ENCODE measurements at regions not wholly inside any gene's neighbourhood (a gene's known extent, or its start where the extent isn't known, plus 50 kb on each side); places are given as distances from the start of the nearest gene placed in this dataset.

GRCh38 chr1:198906739-198907422, 268.0 kb downstream of the PTPRC start:
- no peak for DNase-seq

- DNase-seq, result no peak
Observed at GRCh38 chr1:198907423-198907746, 268.5 kb downstream of the PTPRC start.

GRCh38 chr1:198908995-198909394, 270.2 kb downstream of the PTPRC start:
- DNase-seq, result no peak

GRCh38 chr1:198909973-198910372, 271.1 kb downstream of the PTPRC start:
- DNase-seq, result peak; percentile 37

- DNase-seq, result no peak
Observed at GRCh38 chr1:198910816-198911215, 272.0 kb downstream of the PTPRC start.

GRCh38 chr1:198912046-198912445, 273.2 kb downstream of the PTPRC start:
- DNase-seq, result no peak

GRCh38 chr1:198913667-198914066, 274.8 kb downstream of the PTPRC start:
- no peak for DNase-seq

- DNase-seq, result peak; percentile 29
Observed at GRCh38 chr1:198915327-198916231, 276.7 kb downstream of the PTPRC start.

- DNase-seq, result no peak
Observed at GRCh38 chr1:198917226-198917625, 278.4 kb downstream of the PTPRC start.

GRCh38 chr1:198918920-198919319, 280.1 kb downstream of the PTPRC start:
- DNase-seq, result peak; percentile 79

GRCh38 chr1:198919667-198920398, 281.0 kb downstream of the PTPRC start:
- peak; percentile 61 for DNase-seq

GRCh38 chr1:198922638-198923430, 284.0 kb downstream of the PTPRC start:
- DNase-seq, result no peak

- DNase-seq, result no peak
Observed at GRCh38 chr1:198923993-198924392, 285.2 kb downstream of the PTPRC start.

GRCh38 chr1:198925567-198925966, 286.7 kb downstream of the PTPRC start:
- no peak for DNase-seq

- DNase-seq, result no peak
Observed at GRCh38 chr1:198927129-198927528, 288.3 kb downstream of the PTPRC start.

- no peak for DNase-seq
Observed at GRCh38 chr1:198929111-198929604, 290.3 kb downstream of the PTPRC start.

GRCh38 chr1:198929961-198930599, 291.2 kb downstream of the PTPRC start:
- DNase-seq, result peak; percentile 29

GRCh38 chr1:198932351-198932991, 293.6 kb downstream of the PTPRC start:
- DNase-seq, result peak; percentile 54

GRCh38 chr1:198933515-198934222, 294.8 kb downstream of the PTPRC start:
- no peak for DNase-seq

GRCh38 chr1:198934426-198934825, 295.6 kb downstream of the PTPRC start:
- DNase-seq, result no peak

GRCh38 chr1:198934901-198935305, 296.1 kb downstream of the PTPRC start:
- peak; percentile 42 for DNase-seq
